T1000 (cell line): ENCODE measurements at regions not wholly inside any gene's neighbourhood (a gene's known extent, or its start where the extent isn't known, plus 50 kb on each side); places are given as distances from the start of the nearest gene placed in this dataset.
"Not testable (repeated sequence)": the region's sequence is repeated elsewhere in the genome, so short reads cannot be mapped to it uniquely, and the experiment has no call there.

ENCODE experiments used
- DNase-seq: peaks from one replicate; lab custom pipeline; 2025; ENCODE audit warnings: mixed read lengths; lab: John Stamatoyannopoulos, UW

- DNase-seq = no peak
These were observed 98.2 kb upstream of the TRIB2 start for GRCh38 chr2:12618576-12618975.

DNA sequence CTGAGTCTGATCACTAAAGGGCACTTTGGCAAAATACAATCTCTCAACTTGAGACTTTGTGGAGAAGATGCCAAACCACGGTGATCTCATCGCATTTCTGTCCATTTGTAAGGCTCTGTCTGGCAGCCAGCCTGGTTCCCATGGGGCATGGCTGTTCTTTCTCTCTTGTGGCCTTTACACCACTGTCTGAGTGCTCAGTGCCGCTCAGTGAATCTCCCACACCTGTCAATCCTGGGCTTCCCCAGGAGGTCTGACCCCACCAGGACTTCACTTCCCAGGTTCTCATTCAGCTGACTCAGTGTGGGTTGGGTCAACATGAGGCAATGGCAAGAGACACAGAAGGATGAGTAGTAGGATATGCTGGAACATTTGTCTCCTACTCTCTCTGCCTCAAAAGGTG, 96.8 kb upstream of the TRIB2 start:
- peak; percentile 57 for DNase-seq

GRCh38 chr2:12620759-12621158, 96.0 kb upstream of the TRIB2 start:
- DNase-seq = no peak

DNA sequence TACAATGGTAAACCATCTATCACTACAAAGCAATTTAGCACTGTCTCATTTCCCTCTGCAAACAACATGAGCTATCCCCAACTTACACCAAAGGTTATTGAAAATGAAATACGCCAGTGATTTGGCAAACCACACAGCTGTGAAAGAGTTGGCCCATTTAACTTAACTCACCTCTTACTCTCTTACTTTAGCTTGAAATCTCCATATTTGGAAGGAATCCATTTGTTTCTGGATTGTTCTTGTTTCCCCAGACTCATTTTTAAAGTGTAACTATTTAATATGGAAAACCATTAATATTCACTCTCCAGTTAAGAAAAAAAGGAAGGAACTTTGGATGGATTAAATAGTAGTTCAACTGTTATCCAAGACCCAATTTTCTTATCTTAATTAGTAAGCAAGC, 93.7 kb upstream of the TRIB2 start:
- no peak for DNase-seq

DNA sequence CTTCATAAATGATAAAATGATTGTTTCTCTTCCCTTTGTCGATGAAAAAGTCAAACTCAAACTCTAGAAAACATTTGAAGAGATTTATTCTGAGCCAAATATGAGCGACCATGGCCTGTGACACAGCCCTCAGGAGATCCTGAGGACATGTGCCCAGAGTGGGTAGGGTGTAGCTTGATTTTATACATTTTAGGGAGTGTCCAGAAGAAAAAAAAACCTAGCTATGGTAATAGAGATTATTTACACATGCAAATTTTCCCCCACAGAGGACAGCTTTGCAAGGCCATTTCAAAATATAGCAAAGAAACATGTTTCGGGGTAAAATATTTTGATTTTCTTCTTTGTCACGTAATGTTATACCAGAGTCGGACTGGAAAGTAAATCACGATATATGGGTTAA, 92.4 kb upstream of the TRIB2 start:
- DNase-seq = no peak

- DNase-seq = no peak
These were observed 91.7 kb upstream of the TRIB2 start for GRCh38 chr2:12624905-12625598.

DNA sequence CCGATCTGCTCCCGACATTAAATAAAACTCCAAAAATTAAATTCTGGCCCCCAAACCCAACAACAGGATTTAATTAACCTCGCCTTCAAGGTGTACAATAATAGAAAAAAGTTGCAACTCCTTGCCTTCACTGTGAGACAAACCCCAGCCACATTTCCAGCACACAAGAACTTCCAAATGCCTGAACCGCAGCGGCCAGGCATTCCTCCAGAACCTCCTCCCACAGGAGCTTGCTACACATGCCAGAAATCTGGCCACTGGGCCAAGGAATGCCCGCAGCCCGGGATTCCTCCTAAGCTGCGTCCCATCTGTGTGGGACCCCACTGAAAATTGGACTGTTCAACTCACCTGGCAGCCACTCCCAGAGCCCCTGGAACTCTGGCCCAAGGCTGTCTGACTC, 88.2 kb upstream of the TRIB2 start:
- not testable (repeated sequence) for DNase-seq

GRCh38 chr2:12636837-12637581, 79.7 kb upstream of the TRIB2 start:
- DNase-seq = no peak

DNA sequence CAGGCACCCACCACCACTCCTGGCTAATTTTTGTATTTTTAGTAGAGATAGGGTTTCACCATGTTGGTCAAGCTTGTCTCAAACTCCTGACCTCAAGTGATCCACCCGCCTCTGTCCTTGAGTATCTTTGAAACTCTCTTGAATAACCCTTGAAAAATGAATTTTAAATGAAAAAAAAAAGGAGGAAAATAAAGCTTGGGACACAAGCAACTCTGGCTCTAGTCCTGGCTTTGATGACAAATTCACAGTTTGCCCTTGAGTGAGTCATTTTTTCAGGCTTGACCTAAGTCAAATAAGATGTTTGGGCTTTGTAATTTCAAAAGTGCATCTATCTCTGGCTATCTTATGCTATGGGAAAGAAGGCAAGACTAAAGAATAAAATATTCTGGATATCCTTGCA, 79.0 kb upstream of the TRIB2 start:
- no peak for DNase-seq

DNA sequence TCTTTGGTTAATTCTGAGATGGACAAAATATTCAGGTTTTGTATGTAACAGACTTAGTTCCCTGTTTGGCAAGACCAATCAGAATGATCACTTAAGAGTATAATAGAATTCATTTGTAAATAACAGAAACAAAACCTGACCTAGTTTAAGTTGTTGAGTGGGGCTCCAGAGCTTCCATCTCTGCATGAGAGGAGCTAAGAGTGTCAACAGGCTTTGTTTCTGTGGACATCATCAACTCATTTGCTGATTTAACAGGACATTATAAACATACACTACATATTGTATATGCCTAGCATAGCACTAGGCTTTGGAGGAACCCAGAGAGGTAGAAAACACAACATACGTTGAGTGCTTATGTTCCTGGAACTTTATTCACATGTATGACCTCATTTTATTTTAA, 75.3 kb upstream of the TRIB2 start:
- no peak for DNase-seq

GRCh38 chr2:12642332-12642731, 74.4 kb upstream of the TRIB2 start:
- no peak for DNase-seq

- DNase-seq = no peak
These were observed 73.9 kb upstream of the TRIB2 start for GRCh38 chr2:12642859-12643258.

GRCh38 chr2:12649602-12650400, 66.9 kb upstream of the TRIB2 start:
- DNase-seq = no peak

DNA sequence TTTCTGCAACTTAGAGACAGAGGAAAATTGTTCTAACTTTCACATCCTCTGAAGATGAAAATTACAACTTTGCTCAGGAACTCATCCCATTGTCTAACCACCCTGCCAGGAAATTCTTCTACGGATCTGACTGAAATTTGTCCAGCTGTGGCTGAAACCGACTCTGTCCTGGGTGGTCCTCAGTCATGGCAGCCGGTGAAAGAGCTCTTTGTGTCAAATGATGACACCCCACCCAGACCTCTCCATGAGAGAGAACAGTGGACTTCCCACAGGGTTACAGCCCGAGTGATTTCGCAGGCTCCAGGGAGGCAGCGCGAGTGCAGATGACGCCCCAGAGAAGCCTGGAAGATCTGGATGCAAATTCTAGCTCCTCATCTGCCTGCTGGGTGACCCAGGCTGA, 65.1 kb upstream of the TRIB2 start:
- DNase-seq = no peak

DNA sequence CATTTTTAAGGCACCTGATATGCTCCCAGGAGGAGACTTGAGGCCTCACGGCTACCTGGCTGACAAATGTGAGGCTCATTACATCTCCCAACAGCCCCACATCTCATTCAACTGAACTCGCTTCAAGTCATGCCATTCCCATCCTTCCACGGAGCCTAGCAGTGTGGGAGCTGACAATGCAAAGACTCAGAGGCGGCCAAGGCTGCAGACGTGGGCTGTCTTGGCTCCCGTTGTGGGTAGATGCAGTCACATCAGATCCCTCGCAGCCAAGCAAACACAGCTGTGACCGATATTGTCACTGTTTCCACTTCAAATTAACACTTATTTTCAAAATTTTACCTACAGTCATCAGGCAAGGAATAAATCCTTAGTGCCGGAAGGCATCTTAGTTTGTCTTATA, 64.0 kb upstream of the TRIB2 start:
- no peak for DNase-seq

- DNase-seq = no peak
These were observed 59.2 kb upstream of the TRIB2 start for GRCh38 chr2:12657560-12657959.

DNA sequence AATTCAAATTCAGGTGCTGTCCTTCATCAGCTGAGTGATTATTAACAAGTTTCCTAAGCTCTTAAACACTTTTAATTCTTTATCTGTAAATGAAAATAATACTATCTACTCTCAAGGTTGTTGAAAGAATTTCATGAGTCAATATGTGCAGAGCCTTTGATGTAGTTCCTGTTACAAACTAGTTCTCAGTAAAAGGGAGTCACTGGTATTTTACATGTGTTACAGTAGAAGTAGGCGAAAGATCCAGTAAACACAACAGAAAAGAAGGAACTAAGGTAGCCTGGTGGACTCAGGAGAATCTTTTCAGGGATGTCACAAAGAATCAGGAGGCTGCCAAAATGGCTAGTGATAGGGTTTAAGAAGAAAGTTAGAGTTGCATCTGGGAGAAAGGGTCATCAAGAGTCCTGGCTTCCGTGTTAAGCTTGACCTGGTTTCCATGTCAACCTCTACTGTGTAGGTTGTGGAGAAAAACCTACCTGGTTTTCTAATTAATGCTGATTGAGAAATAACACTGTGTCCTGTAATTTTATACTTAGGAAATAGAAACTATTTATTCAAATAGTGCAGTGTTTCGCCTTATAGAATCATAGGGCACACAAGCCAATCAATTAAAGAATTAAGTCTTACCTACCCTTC, 58.3 kb upstream of the TRIB2 start:
- DNase-seq = no peak

GRCh38 chr2:12661489-12661888, 55.2 kb upstream of the TRIB2 start:
- no peak for DNase-seq

DNA sequence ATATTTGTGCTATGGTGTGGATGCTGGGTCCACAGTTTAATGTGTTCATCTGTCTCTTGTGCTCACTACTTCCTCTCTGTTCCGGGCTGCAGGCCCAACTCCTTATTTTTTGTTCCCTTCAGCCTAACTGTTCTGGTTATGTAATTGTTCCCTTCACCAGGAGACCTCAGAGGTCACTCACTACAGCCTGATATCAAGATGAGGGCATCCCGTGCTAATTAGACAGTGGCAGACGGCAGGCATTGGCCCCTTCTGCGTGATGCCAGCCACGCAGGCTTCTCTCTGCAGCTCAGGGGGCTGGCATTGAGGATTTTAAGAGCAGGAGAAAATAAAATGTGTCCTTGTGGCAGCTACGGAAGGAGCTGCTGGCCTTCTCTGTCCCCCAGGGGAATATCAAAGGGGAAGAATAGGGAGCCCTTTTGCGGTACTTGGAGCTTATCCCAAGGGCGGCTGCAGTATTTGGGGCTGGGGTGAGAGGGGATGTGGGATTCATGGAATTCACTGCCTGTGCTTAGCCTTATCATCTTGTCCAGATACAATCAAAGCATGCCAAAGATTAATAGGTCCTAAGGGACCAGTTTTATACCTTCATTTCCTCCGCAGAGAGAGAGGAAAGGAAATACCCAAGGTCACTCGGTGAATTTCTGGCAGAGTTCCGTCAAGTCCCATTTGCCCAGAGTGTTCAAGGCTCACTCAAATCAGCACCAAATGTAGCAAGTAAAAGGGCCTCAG, 53.3 kb upstream of the TRIB2 start:
- no peak for DNase-seq

- DNase-seq = no peak
These were observed 51.4 kb upstream of the TRIB2 start for GRCh38 chr2:12665334-12665733.

DNA sequence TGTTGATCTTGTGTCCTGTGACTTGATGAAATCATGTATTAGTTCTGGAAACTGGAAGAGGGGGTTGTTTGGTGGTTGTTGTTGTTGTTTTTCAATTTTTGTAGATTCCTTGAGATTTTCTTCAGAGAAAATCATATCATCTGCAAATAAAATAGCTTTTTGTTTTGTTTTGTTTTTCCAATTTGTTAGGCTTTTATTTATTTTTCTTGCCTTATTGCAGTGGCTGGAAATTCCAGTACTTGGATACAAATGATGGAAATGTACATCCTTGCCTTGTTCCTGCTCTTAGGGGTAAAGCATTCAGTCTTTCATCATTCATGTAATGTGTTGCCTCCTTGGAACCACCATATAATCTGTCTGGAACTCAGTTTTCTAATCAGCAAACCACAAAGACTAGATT, 50.3 kb upstream of the TRIB2 start:
- no peak for DNase-seq
